Activated CD8-positive, alpha-beta memory T cell treated with anti-CD3 and anti-CD28 coated beads, Interleukin-2, amount 50 U/mL, for 4 hours (primary cell): ENCODE measurements at regions not wholly inside any gene's neighbourhood (a gene's known extent, or its start where the extent isn't known, plus 50 kb on each side); places are given as distances from the start of the nearest gene placed in this dataset.
"Not testable (repeated sequence)": the region's sequence is repeated elsewhere in the genome, so short reads cannot be mapped to it uniquely, and the experiment has no call there.

Experiments used
- DNase-seq: peaks from one replicate; pipeline ENCODE4 v3.0.0-alpha.2; 2020

- no peak for DNase-seq
These were observed 251.5 kb upstream of the CWC22 start for GRCh38 chr2:180258579-180258978.

GRCh38 chr2:180258041-180258537, 251.0 kb upstream of the CWC22 start:
- no peak for DNase-seq

- DNase-seq = no peak
These were observed 250.2 kb upstream of the CWC22 start for GRCh38 chr2:180257247-180257646.

- no peak for DNase-seq
These were observed 248.9 kb upstream of the CWC22 start for GRCh38 chr2:180255981-180256380.

GRCh38 chr2:180254872-180255271, 247.8 kb upstream of the CWC22 start:
- DNase-seq = no peak

- DNase-seq = no peak
These were observed 240.6 kb upstream of the CWC22 start for GRCh38 chr2:180247658-180248057.

GRCh38 chr2:180246268-180246667, 239.2 kb upstream of the CWC22 start:
- no peak for DNase-seq

GRCh38 chr2:180240774-180241173, 233.7 kb upstream of the CWC22 start:
- DNase-seq = no peak

- DNase-seq = no peak
These were observed 231.6 kb upstream of the CWC22 start for GRCh38 chr2:180238729-180239128.

- not testable (repeated sequence) for DNase-seq
These were observed 229.0 kb upstream of the CWC22 start for GRCh38 chr2:180236061-180236460.

GRCh38 chr2:180235506-180235905, 228.4 kb upstream of the CWC22 start:
- DNase-seq = not testable (repeated sequence)

- DNase-seq = not testable (repeated sequence)
These were observed 227.9 kb upstream of the CWC22 start for GRCh38 chr2:180234991-180235390.

GRCh38 chr2:180231015-180231414, 223.9 kb upstream of the CWC22 start:
- DNase-seq = no peak

GRCh38 chr2:180227461-180227860, 220.4 kb upstream of the CWC22 start:
- DNase-seq = no peak

- no peak for DNase-seq
These were observed 218.0 kb upstream of the CWC22 start for GRCh38 chr2:180225118-180225517.

GRCh38 chr2:180222644-180223043, 215.5 kb upstream of the CWC22 start:
- DNase-seq = no peak

GRCh38 chr2:180219491-180219890, 212.4 kb upstream of the CWC22 start:
- DNase-seq = no peak

GRCh38 chr2:180208841-180209240, 201.7 kb upstream of the CWC22 start:
- DNase-seq = no peak

- DNase-seq = no peak
These were observed 198.6 kb upstream of the CWC22 start for GRCh38 chr2:180205621-180206235.

- DNase-seq = no peak
These were observed 196.9 kb upstream of the CWC22 start for GRCh38 chr2:180203972-180204371.

GRCh38 chr2:180202467-180202951, 195.4 kb upstream of the CWC22 start:
- DNase-seq = no peak

GRCh38 chr2:180196419-180196977, 189.4 kb upstream of the CWC22 start:
- DNase-seq = no peak

- no peak for DNase-seq
These were observed 188.8 kb upstream of the CWC22 start for GRCh38 chr2:180195847-180196246.

- no peak for DNase-seq
These were observed 184.5 kb upstream of the CWC22 start for GRCh38 chr2:180191432-180192124.
